HepG2 (cell line): ENCODE measurements at regions not wholly inside any gene's neighbourhood (a gene's known extent, or its start where the extent isn't known, plus 50 kb on each side); places are given as distances from the start of the nearest gene placed in this dataset.

Experiments used
- ATAC-seq: fragments of 200-7000 bp; cut with Tn5 transposase; 3 replicates; pipeline ENCODE4 v1.9.1; 2020; ENCODE audit warnings: mild to moderate bottlenecking, moderate library complexity
- BruUV-seq: library from RNA; stranded (reverse); fragments of 400-500 nt; replicated peaks from 2 replicates; lab custom pipeline; 2021; lab: Mats Ljungman, UMichigan
- CTCF ChIA-PET: fragments of 300-600 bp; formaldehyde crosslinking; extraction: SDS; loops from one replicate; lab custom pipeline; 2021; ENCODE audit warnings: low total read pairs, inconsistent platforms, low intra/inter-chr PET ratio; lab: Yijun Ruan, JAX
- POLR2A ChIA-PET: fragments of 350-600 bp; sonication (Branson Sonifier 250); formaldehyde crosslinking; loops from one replicate; lab custom pipeline; 2020; ENCODE audit warnings: antibody characterized with exemption, inconsistent platforms; lab: Yijun Ruan, JAX
- DNase-seq: peaks from one replicate; pipeline ENCODE4 v3.0.0-alpha.2; 2015; ENCODE audit warnings: low spot score
- FAIRE-seq: peaks from 3 replicates; lab custom pipeline; 2011; peaks lifted over from hg19 to GRCh38; lab: Jason Lieb, UNC
- H2AFZ ChIP-seq: one replicate; pipeline ENCODE4 v1.6.1; 2011; ENCODE audit warnings: low read length, inconsistent platforms
- H3K27ac ChIP-seq: fragments of 300-600 bp; 3 replicates; pipeline ENCODE4 v1.8.0; 2011; ENCODE audit warnings: mixed run types, mild to moderate bottlenecking, mixed read lengths, low read length, inconsistent platforms; ENCODE audit not compliant: insufficient read depth; ENCODE audit errors: extremely low read length
- H3K27me3 ChIP-seq, 2 experiments: fragments of 200-600 bp in 1 of 2; 2 replicates in 1 of 2; 3 replicates in 1 of 2; pipeline versions ENCODE4 v1.6.0 to v1.8.0; 2011; ENCODE audit warnings: low read length in 2 of 2, mild to moderate bottlenecking in 2 of 2, moderate library complexity in 2 of 2, inconsistent platforms in 1 of 2; ENCODE audit not compliant: insufficient read depth in 2 of 2, control insufficient read depth in 1 of 2
- H3K36me3 ChIP-seq, 2 experiments: fragments of 200-600 bp in 1 of 2; replicated peaks in 1 of 2; 2 replicates in 1 of 2; 3 replicates in 1 of 2; pipeline versions ENCODE4 v1.5.1 to v1.8.0; 2011; ENCODE audit warnings: low read length in 2 of 2, inconsistent platforms in 1 of 2; ENCODE audit not compliant: insufficient read depth in 2 of 2, control insufficient read depth in 1 of 2
- H3K4me1 ChIP-seq: 2 replicates; pipeline ENCODE4 v1.5.1; 2012; ENCODE audit warnings: low read length, inconsistent platforms; ENCODE audit not compliant: insufficient read depth
- H3K4me2 ChIP-seq: 2 replicates; pipeline ENCODE4 v1.6.0; 2011; ENCODE audit warnings: low read depth, low read length, inconsistent platforms
- H3K4me3 ChIP-seq, 3 experiments: fragments of 200-600 bp in 1 of 3; sonication (generic), shearing (Covaris generic) in 1 of 3; replicated peaks in 1 of 3; 2 replicates each; pipeline ENCODE4 v1.5.1; 2011 to 2016; ENCODE audit warnings: low read length in 3 of 3, inconsistent platforms in 2 of 3, low read depth in 2 of 3, mild to moderate bottlenecking in 2 of 3, control low read depth in 1 of 3, mixed read lengths in 1 of 3; ENCODE audit not compliant: insufficient read depth in 1 of 3
- H3K79me2 ChIP-seq: one replicate; pipeline ENCODE4 v1.6.1; 2011; ENCODE audit warnings: low read length, inconsistent platforms; ENCODE audit not compliant: insufficient read depth
- H3K9ac ChIP-seq: 2 replicates; pipeline ENCODE4 v1.6.0; 2011; ENCODE audit warnings: mild to moderate bottlenecking, low read depth, low read length, inconsistent platforms; ENCODE audit not compliant: insufficient read depth
- H3K9me3 ChIP-seq: 2 replicates; pipeline ENCODE4 v1.5.1; 2012; ENCODE audit warnings: mild to moderate bottlenecking, low read length
- H4K20me1 ChIP-seq: 2 replicates; pipeline ENCODE4 v1.6.0; 2011; ENCODE audit warnings: inconsistent platforms, mild to moderate bottlenecking, low read length, moderate library complexity; ENCODE audit not compliant: insufficient read depth
- ATF7 ChIP-seq, 2 experiments: fragments of 450-650 bp in 1 of 2; sonication (generic) in 1 of 2; formaldehyde crosslinking in 1 of 2; IDR thresholded peaks; 2 replicates each; pipeline versions ENCODE4 v1.4.0 to v1.6.1; 2016 to 2020; ENCODE audit warnings: antibody characterized with exemption in 1 of 2, mild to moderate bottlenecking in 1 of 2, missing genetic modification reagents in 1 of 2
- ATF7-NPFF ChIP-seq: sonication (generic); formaldehyde crosslinking; IDR thresholded peaks from 2 replicates; pipeline ENCODE4 v1.8.1; 2023; ENCODE audit warnings: mild to moderate bottlenecking, low read depth, missing genetic modification reagents, moderate library complexity
- HOXA3 ChIP-seq: sonication (generic); formaldehyde crosslinking; IDR thresholded peaks from 2 replicates; pipeline ENCODE4 v1.5.0; 2020; ENCODE audit warnings: missing genetic modification reagents
- KLF12 ChIP-seq: sonication (generic); formaldehyde crosslinking; IDR thresholded peaks from 2 replicates; pipeline ENCODE4 v1.4.0; 2020; ENCODE audit warnings: missing genetic modification reagents, borderline replicate concordance
- SRSF1 ChIP-seq: fragments of 200-400 bp; formaldehyde crosslinking; optimal IDR thresholded peaks from 2 replicates; pipeline ENCODE3; 2017; ENCODE audit warnings: mild to moderate bottlenecking, low read depth, low read length, moderate library complexity
- TBP ChIP-seq: sonication (generic); formaldehyde crosslinking; IDR thresholded peaks from 2 replicates; pipeline ENCODE4 v1.5.0; 2020; ENCODE audit warnings: missing genetic modification reagents
- ZFP82 ChIP-seq: sonication (generic); formaldehyde crosslinking; IDR thresholded peaks from 2 replicates; pipeline ENCODE4 v1.5.1; 2020; ENCODE audit warnings: mild to moderate bottlenecking, missing genetic modification reagents, borderline replicate concordance
- ZNF326 ChIP-seq: sonication (generic); formaldehyde crosslinking; IDR thresholded peaks from 2 replicates; pipeline ENCODE4 v1.4.0; 2020; ENCODE audit warnings: missing genetic modification reagents, borderline replicate concordance
- ZNF615 ChIP-seq: sonication (generic); formaldehyde crosslinking; IDR thresholded peaks from 2 replicates; pipeline ENCODE4 v1.5.0; 2020; ENCODE audit warnings: mild to moderate bottlenecking, missing genetic modification reagents, borderline replicate concordance
- WGBS: methylation state at CpG from one replicate; pipeline ENCODE4 v1.1.6; 2017; ENCODE audit warnings: low lambda C conversion rate; 5-methylcytosine and 5-hydroxymethylcytosine counted together
- in situ Hi-C: cut with HindIII; loops from 2 replicates; pipeline ENCODE4 v1.10.0; 2017; ENCODE audit warnings: low pct_unique_long_range_greater_than_20kb; ENCODE audit not compliant: extremely low pct_ligation_motif_present
- intact Hi-C: fragments of 100-400 bp; cut with micrococcal nuclease; formaldehyde crosslinking; loops from one replicate; pipeline ENCODE4 v1.10.0; 2022; ENCODE audit not compliant: unreplicated experiment
- TF ChIP-seq, protein P1 (sequence below): IDR thresholded peaks from 2 replicates; pipeline ENCODE4 v1.6.1; 2012; ENCODE audit warnings: low read depth, low read length, improper control_type of control experiment

- DNase-seq: no peak
- peaks cover 10% of the 10 kb centered on the region; the same call in 1 of the 2 replicates for H3K4me1 ChIP-seq
- ATAC-seq: no peak
- BruUV-seq: no TSS peak
- no peak overlapping the region for H2AFZ ChIP-seq
- no peak overlapping the region for H3K4me3 ChIP-seq
- H3K9ac ChIP-seq: no peak overlapping the region
- CTCF ChIA-PET: no interaction called here
- H3K4me2 ChIP-seq: no peak overlapping the region
- FAIRE-seq: no peak
- H4K20me1 ChIP-seq: no peaks in the 10 kb centered on the region
- H3K79me2 ChIP-seq: no peaks in the 10 kb centered on the region
- 1% methylated on average over 3 of the region's 3 CpGs for WGBS
- H3K27me3 ChIP-seq: no peaks in the 10 kb centered on the region
- intact Hi-C loops: no loop called here
- no peak overlapping the region for H3K27ac ChIP-seq
- TF ChIP-seq ZFP82 (CRISPR knock-in tag): no peak
- no peak for TF ChIP-seq ZNF326
- TF ChIP-seq ATF7-NPFF (CRISPR knock-in tag): no peak
- TF ChIP-seq ZNF615 (CRISPR knock-in tag): no peak
- no peak for TF ChIP-seq HOXA3 (CRISPR knock-in tag)
- TF ChIP-seq, protein P1, sequence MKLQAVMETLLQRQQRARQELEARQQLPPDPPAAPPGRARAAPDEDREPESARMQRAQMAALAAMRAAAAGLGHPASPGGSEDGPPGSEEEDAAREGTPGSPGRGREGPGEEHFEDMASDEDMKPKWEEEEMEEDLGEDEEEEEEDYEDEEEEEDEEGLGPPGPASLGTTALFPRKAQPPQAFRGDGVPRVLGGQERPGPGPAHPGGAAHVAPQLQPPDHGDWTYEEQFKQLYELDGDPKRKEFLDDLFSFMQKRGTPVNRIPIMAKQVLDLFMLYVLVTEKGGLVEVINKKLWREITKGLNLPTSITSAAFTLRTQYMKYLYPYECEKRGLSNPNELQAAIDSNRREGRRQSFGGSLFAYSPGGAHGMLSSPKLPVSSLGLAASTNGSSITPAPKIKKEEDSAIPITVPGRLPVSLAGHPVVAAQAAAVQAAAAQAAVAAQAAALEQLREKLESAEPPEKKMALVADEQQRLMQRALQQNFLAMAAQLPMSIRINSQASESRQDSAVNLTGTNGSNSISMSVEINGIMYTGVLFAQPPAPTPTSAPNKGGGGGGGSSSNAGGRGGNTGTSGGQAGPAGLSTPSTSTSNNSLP: no peak
- no peak for TF ChIP-seq KLF12 (CRISPR knock-in tag)
- TF ChIP-seq, all 625 proteins: peak for 0
- POLR2A ChIA-PET: interaction anchor here (1.0 kb wide), 1 partner anchor 17 kb away, joined by 3 read pairs; no protein-coding TSS in a partner anchor
- Histone ChIP-seq H3K36me3 (no peaks in the 10 kb centered on the region), H3K9me3 (no peaks in the 10 kb centered on the region)
- in situ Hi-C loops: loop anchor here (25.0 kb wide), 1 partner anchor 1553 kb away; the partner anchor contains the start of gene CITED2
Observed at GRCh38 chr6:140915551-140915950, 1217.2 kb upstream of the GJE1 start.

DNA sequence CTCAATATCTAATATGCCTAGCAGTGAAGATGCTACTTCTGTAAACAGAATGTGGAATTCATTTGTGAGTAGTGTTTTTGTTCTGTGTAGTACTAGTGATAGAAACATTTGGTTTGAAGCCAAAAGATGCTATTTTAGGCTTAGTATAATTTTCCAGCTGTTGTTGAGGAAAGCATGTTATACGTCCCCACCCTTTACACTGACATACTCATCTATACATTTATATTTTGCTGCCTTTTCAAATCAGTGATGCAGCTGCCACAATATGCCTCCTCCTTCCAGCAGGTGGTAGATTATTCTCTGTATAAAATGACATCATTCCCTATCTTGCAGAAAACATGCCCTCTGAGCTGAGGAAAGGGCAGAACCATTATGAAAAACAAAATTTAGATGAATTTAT, 1217.6 kb upstream of the GJE1 start:
- H3K4me2 ChIP-seq: no peak overlapping the region
- H3K4me3 ChIP-seq: no peak overlapping the region
- ATAC-seq (no peak), DNase-seq (no peak), FAIRE-seq (no peak)
- TF ChIP-seq SRSF1 (no peak), ATF7 (IDR thresholded peaks at IDR 0.05) (peak; percentile 65), ATF7 (CRISPR knock-in tag; IDR thresholded peaks at IDR 0.05) (no peak), TBP (CRISPR knock-in tag) (no peak)
- no TSS peak for BruUV-seq
- intact Hi-C loops: no loop called here
- in situ Hi-C loops: loop anchor here (25.0 kb wide), 1 partner anchor 1553 kb away; the partner anchor contains the start of gene CITED2
- ChIA-PET CTCF (no interaction called here), POLR2A (no interaction called here)
- WGBS: 60% methylated on average over 1 of the region's 1 CpG
- H3K27me3 ChIP-seq: no peaks in the 10 kb centered on the region
- H3K36me3 ChIP-seq: no peaks in the 10 kb centered on the region
- H3K9ac ChIP-seq: no peak overlapping the region
- no peak overlapping the region for H3K27ac ChIP-seq
- no peaks in the 10 kb centered on the region for H3K9me3 ChIP-seq
- H3K79me2 ChIP-seq: no peaks in the 10 kb centered on the region
- no peak overlapping the region for H2AFZ ChIP-seq
- H3K4me1 ChIP-seq: peaks cover 10% of the 10 kb centered on the region; the same call in 1 of the 2 replicates
- H4K20me1 ChIP-seq: no peaks in the 10 kb centered on the region
